Esophagus squamous epithelium (tissue), 5 donors: ENCODE measurements at regions not wholly inside any gene's neighbourhood (a gene's known extent, or its start where the extent isn't known, plus 50 kb on each side); places are given as distances from the start of the nearest gene placed in this dataset.

ENCODE experiments used
- DNase-seq: peaks from one replicate; lab custom pipeline; 2025; lab: John Stamatoyannopoulos, UW
- H3K27ac ChIP-seq, 4 donors: fragments of 200-600 bp; sonication (generic); one replicate each; pipeline ENCODE4 v1.5.1; 2016 to 2019; ENCODE audit warnings: mild to moderate bottlenecking in 1 of 4
- H3K27me3 ChIP-seq, 4 donors: fragments of 200-600 bp; sonication (generic); 1 replicate in 3 of 4; 2 replicates in 1 of 4; pipeline versions ENCODE4 v1.5.1 to v1.6.0; 2017 to 2021; ENCODE audit warnings: antibody characterized with exemption in 1 of 4
- H3K36me3 ChIP-seq, 3 donors: fragments of 200-600 bp; sonication (generic); one replicate each; pipeline ENCODE4 v1.5.1; 2016 to 2019
- H3K4me1 ChIP-seq, 3 donors: fragments of 200-600 bp; sonication (generic); one replicate each; pipeline ENCODE4 v1.5.1; 2017 to 2019
- H3K4me3 ChIP-seq, 4 donors: fragments of 200-600 bp; sonication (generic); 1 replicate in 3 of 4; 2 replicates in 1 of 4; pipeline ENCODE4 v1.5.1; 2016 to 2019; ENCODE audit warnings: mild to moderate bottlenecking in 2 of 4, moderate library complexity in 1 of 4
- H3K9me3 ChIP-seq, 3 donors: fragments of 200-600 bp; sonication (generic); one replicate each; pipeline ENCODE4 v1.5.1; 2016 to 2019
- POLR2A ChIP-seq, 4 donors: fragments of 450-650 bp; IDR thresholded peaks; one replicate each; pipeline ENCODE4 v1.6.1; 2017; ENCODE audit warnings: antibody characterized with exemption in 4 of 4, mild to moderate bottlenecking in 4 of 4, moderate library complexity in 3 of 4
- WGBS, 2 donors: methylation state at CpG; one replicate each; pipeline ENCODE4 v1.1.5; 2018; 5-methylcytosine and 5-hydroxymethylcytosine counted together
- intact Hi-C: fragments of 100-400 bp; cut with DNase I; formaldehyde crosslinking; loops from one replicate; pipeline ENCODE4 v1.15.0; 2022
- TF ChIP-seq, protein P1 (sequence below), 6 experiments: fragments of 450-650 bp in 4 of 6; fragments of 200-600 bp in 2 of 6; sonication (generic) in 2 of 6; IDR thresholded peaks; one replicate each; pipeline ENCODE4 v1.5.1; 2016 to 2019; ENCODE audit warnings: antibody characterized with exemption in 6 of 6, mild to moderate bottlenecking in 4 of 6, moderate library complexity in 4 of 6
- donor health status: DM: yes; HTN: yes; CAD: no.

DNA sequence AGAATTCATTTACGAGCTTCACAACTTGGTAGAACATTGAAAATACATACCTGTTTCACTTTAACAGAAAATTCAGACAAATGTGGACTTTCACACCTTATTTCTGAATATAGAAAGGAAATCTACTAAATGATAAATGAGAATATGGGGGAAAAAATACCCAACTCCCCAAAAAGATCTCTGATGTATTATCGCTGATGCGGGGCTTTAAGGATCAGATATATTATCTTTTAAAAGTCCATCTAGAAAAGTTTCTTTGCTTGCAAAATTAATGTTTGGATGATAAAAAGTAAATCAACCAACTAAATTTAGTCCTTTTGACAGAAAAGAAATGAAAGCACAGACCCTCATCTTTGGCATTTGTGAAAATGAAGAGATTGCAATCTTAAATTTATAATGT is 540.1 kb upstream of the CHAC2 start:
- WGBS, 2 donors = 91 to 94% methylated on average over 3 of the region's 3 CpGs
- TF ChIP-seq, protein P1, sequence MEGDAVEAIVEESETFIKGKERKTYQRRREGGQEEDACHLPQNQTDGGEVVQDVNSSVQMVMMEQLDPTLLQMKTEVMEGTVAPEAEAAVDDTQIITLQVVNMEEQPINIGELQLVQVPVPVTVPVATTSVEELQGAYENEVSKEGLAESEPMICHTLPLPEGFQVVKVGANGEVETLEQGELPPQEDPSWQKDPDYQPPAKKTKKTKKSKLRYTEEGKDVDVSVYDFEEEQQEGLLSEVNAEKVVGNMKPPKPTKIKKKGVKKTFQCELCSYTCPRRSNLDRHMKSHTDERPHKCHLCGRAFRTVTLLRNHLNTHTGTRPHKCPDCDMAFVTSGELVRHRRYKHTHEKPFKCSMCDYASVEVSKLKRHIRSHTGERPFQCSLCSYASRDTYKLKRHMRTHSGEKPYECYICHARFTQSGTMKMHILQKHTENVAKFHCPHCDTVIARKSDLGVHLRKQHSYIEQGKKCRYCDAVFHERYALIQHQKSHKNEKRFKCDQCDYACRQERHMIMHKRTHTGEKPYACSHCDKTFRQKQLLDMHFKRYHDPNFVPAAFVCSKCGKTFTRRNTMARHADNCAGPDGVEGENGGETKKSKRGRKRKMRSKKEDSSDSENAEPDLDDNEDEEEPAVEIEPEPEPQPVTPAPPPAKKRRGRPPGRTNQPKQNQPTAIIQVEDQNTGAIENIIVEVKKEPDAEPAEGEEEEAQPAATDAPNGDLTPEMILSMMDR (IDR thresholded peaks at IDR 0.05) = no peak
- TF ChIP-seq POLR2A (IDR thresholded peaks at IDR 0.05) = no peak
- H3K9me3 ChIP-seq = no peaks in the 10 kb centered on the region
- H3K4me1 ChIP-seq = no peaks in the 10 kb centered on the region
- H3K36me3 ChIP-seq = no peaks in the 10 kb centered on the region
- no peaks in the 10 kb centered on the region for H3K27me3 ChIP-seq
- no peak for DNase-seq
- H3K4me3 ChIP-seq = no peak overlapping the region
- intact Hi-C loops = no loop called here
- H3K27ac ChIP-seq = no peak overlapping the region

DNA sequence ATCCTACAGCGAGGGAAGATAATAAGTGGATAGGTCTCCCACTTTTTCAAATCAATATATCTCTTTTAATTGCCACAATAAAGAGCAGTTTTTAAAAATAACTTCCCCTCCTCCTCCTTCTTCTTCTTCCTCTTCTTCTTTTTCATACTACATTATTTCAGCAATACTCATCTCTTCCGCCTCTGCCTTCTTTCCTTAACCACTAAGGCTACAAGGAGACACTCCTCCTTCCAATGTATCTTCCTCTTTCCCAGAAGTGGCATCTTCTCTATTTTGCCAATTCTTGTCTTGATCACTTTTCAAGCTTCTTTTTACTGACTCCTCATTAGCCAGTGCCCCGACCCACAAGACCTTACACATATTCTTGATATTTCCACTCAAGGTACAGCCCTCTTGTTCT is 546.6 kb upstream of the CHAC2 start:
- Histone ChIP-seq H3K9me3 (peaks cover 0 to 6% (median 0%) of the 10 kb centered on the region in 3 donors), H3K4me3 (no peak overlapping the region), H3K27ac (no peak overlapping the region), H3K36me3 (no peaks in the 10 kb centered on the region), H3K27me3 (no peaks in the 10 kb centered on the region), H3K4me1 (no peaks in the 10 kb centered on the region)
- no peak for DNase-seq
- TF ChIP-seq, protein P1 (IDR thresholded peaks at IDR 0.05) = no peak
- no peak for TF ChIP-seq POLR2A (IDR thresholded peaks at IDR 0.05)
- WGBS, 2 donors = 71 to 74% methylated on average over 3 of the region's 3 CpGs
- intact Hi-C loops = no loop called here

DNA sequence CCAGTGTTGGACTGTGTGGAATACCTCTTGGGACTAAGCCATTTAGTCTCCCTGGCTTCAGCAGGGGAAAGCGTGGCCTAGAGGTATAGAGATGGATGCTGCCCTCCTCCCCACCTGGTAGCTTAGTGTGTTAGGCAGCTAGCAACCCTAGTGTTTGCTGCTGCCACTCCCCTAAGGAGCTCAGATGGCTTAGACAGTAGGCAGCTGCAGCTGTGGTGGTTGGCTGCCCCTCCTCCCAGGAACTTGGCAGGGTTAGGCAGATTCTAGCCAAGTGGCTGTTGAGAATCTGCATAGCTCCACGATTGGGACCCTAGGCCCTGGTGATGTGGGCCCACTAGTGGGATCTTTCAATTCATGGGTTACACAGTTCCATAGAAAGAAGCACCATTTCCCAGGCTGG is 550.4 kb upstream of the CHAC2 start:
- intact Hi-C loops = no loop called here
- peaks cover 0 to 6% (median 0%) of the 10 kb centered on the region in 3 donors for H3K9me3 ChIP-seq
- no CpG with 5 or more reads among the region's 2 CpGs for WGBS, 2 donors
- no peaks in the 10 kb centered on the region for H3K4me1 ChIP-seq
- TF ChIP-seq, protein P1 (IDR thresholded peaks at IDR 0.05) = no peak
- TF ChIP-seq POLR2A (IDR thresholded peaks at IDR 0.05) = no peak
- no peaks in the 10 kb centered on the region for H3K36me3 ChIP-seq
- no peak overlapping the region for H3K4me3 ChIP-seq
- no peak for DNase-seq
- no peak overlapping the region for H3K27ac ChIP-seq
- H3K27me3 ChIP-seq = no peaks in the 10 kb centered on the region

DNA sequence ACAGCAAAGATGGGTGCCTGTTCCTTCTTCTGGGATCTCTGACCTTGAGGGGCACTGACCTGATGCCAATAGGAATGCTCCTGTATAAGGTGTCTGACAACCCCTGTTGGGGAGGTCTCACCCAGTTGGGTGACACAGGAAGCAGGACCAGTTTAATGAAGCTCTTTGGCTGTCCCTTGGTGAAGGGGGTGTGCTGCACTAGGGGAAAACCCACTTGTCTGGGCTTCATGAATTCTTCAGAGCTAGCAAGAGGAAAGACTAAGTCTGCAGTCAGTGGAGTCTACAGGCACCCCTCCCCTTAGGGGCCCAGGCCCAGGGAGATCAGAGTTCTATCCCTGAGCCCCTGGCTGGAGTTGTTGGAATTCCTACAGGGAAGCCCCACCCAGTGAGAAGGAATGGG is 550.8 kb upstream of the CHAC2 start:
- TF ChIP-seq, protein P1 (IDR thresholded peaks at IDR 0.05) = no peak
- no peak for TF ChIP-seq POLR2A (IDR thresholded peaks at IDR 0.05)

DNA sequence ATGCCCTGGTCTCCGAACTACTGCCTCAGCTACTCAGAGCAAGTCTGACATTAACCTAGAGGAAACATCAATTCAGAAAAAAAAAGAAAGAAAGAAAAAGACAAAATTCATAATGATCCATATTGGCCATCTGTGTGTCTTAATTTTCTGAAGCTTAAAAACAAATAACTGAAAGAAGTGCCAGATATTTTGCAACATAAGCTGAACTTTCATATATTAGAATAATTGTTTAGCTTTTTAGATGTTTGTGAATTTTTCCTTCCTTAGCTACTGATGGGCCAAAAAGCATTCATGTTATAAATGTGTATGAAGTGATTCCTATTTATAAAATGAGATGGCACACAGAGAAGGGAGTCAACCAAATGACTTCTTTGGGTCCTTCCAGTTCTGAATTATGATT is 555.0 kb upstream of the CHAC2 start:
- WGBS, 2 donors = 47 to 80% methylated on average over 1 of the region's 1 CpG
- DNase-seq = no peak

More for the DNA sequence above, 550.8 kb upstream of the CHAC2 start:
- intact Hi-C loops = no loop called here
- peaks cover 0 to 6% (median 0%) of the 10 kb centered on the region in 3 donors for H3K9me3 ChIP-seq
- no peaks in the 10 kb centered on the region for H3K36me3 ChIP-seq
- H3K4me3 ChIP-seq = no peak overlapping the region
- H3K4me1 ChIP-seq = no peaks in the 10 kb centered on the region
- H3K27ac ChIP-seq = no peak overlapping the region
- DNase-seq = no peak
- H3K27me3 ChIP-seq = no peaks in the 10 kb centered on the region

More for the DNA sequence above, 555.0 kb upstream of the CHAC2 start:
- H3K36me3 ChIP-seq = no peaks in the 10 kb centered on the region
- peaks cover 0 to 6% (median 0%) of the 10 kb centered on the region in 3 donors for H3K9me3 ChIP-seq
- H3K4me3 ChIP-seq = no peak overlapping the region
- no peaks in the 10 kb centered on the region for H3K27me3 ChIP-seq
- H3K4me1 ChIP-seq = no peaks in the 10 kb centered on the region
- intact Hi-C loops = no loop called here
- TF ChIP-seq, protein P1 (IDR thresholded peaks at IDR 0.05) = no peak
- no peak for TF ChIP-seq POLR2A (IDR thresholded peaks at IDR 0.05)
- H3K27ac ChIP-seq = no peak overlapping the region
